OCI-LY3 (cell line): ENCODE measurements at regions not wholly inside any gene's neighbourhood (a gene's known extent, or its start where the extent isn't known, plus 50 kb on each side); places are given as distances from the start of the nearest gene placed in this dataset.

Experiments used
- EZH2phosphoT487 ChIP-seq: fragments of 200-600 bp; shearing (Covaris generic); IDR thresholded peaks from 2 replicates; pipeline ENCODE4 v1.6.1; 2018; ENCODE audit warnings: antibody characterized with exemption, mixed run types, low read depth
- TF ChIP-seq, protein P1 (sequence below): fragments of 200-600, 300-600 bp; sonication (generic); IDR thresholded peaks from 2 replicates; pipeline ENCODE4 v1.5.1; 2014; ENCODE audit warnings: antibody characterized with exemption, low read length, low read depth

DNA sequence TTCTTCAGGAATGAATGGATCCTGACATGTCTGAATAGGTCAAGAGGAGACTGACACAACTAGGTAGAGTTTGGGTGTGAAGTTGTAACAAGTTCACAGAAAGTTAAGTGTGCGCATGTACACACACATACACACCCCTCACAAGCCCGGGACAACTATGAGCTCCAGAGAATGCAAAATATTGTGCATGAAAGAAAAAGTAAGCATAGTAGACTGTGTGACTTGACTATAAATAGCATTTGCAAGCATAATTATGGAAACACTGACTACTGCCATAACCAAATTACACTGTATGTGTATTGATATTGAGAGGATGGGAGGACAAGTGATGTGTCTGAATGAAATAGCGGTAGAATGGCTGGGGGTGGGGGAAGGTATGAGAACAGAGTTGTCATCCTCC, 157.1 kb upstream of the NCK2 start:
- TF ChIP-seq, protein P1, sequence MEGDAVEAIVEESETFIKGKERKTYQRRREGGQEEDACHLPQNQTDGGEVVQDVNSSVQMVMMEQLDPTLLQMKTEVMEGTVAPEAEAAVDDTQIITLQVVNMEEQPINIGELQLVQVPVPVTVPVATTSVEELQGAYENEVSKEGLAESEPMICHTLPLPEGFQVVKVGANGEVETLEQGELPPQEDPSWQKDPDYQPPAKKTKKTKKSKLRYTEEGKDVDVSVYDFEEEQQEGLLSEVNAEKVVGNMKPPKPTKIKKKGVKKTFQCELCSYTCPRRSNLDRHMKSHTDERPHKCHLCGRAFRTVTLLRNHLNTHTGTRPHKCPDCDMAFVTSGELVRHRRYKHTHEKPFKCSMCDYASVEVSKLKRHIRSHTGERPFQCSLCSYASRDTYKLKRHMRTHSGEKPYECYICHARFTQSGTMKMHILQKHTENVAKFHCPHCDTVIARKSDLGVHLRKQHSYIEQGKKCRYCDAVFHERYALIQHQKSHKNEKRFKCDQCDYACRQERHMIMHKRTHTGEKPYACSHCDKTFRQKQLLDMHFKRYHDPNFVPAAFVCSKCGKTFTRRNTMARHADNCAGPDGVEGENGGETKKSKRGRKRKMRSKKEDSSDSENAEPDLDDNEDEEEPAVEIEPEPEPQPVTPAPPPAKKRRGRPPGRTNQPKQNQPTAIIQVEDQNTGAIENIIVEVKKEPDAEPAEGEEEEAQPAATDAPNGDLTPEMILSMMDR: no peak
- no peak for TF ChIP-seq EZH2phosphoT487
